ENCODE measurements at regions not wholly inside any gene's neighbourhood (a gene's known extent, or its start where the extent isn't known, plus 50 kb on each side); places are given as distances from the start of the nearest gene placed in this dataset.

GRCh38 chrX:98350940-98351339, 1467.2 kb downstream of the RPA4 start:
- no peak overlapping the region for H3K4me3 ChIP-seq (ENCODE audit: insufficient read depth, low read depth, low read length)
- ATAC-seq (ENCODE audit: low read depth): no peak
- TF ChIP-seq MAZ (IDR thresholded peaks at IDR 0.05; ENCODE audit: borderline replicate concordance, low read depth, low read length) (no peak), MAFK (IDR thresholded peaks at IDR 0.05; ENCODE audit: low read depth, low read length) (no peak), NFE2L2 (IDR thresholded peaks at IDR 0.05; ENCODE audit: low read depth, low read length) (no peak), SMC3 (IDR thresholded peaks at IDR 0.05; ENCODE audit: low read depth, low read length) (no peak), MXI1 (IDR thresholded peaks at IDR 0.05; ENCODE audit: borderline replicate concordance, low read depth, low read length) (no peak), RCOR1 (IDR thresholded peaks at IDR 0.05; ENCODE audit: insufficient replicate concordance, low read length) (no peak), ELK1 (IDR thresholded peaks at IDR 0.05; ENCODE audit: borderline replicate concordance, low read depth, low read length) (no peak), RFX5 (IDR thresholded peaks at IDR 0.05; ENCODE audit: low read depth, low read length) (no peak), USF2 (IDR thresholded peaks at IDR 0.05; ENCODE audit: low read depth, low read length) (no peak), CEBPB (IDR thresholded peaks at IDR 0.05; ENCODE audit: low read depth, low read length) (no peak), CTCF (conservative IDR thresholded peaks at IDR 0.05; ENCODE audit: low read depth, low read length) (no peak), POLR2A (IDR thresholded peaks at IDR 0.05; ENCODE audit: low read depth, low read length) (no peak)
- H2AK9ac ChIP-seq (replicated peaks; ENCODE audit: low read depth, low read length, poor library complexity): no peak overlapping the region
- H3K9ac ChIP-seq (ENCODE audit: low read depth, low read length): no peak overlapping the region
- no peaks in the 10 kb centered on the region for H3K9me1 ChIP-seq (ENCODE audit: insufficient read depth, low read length)
- dilution Hi-C loops (cut with HindIII; ENCODE audit: low sequenced_read_pairs, unreplicated experiment) (no loop called here), in situ Hi-C loops (cut with MboI; ENCODE audit: low sequenced_read_pairs) (loop anchor here (25.0 kb wide), 1 partner anchor 111 kb away; no protein-coding TSS in a partner anchor), intact Hi-C loops (cut with micrococcal nuclease) (no loop called here)
- H3K4me1 ChIP-seq (ENCODE audit: control insufficient read depth, insufficient read depth, low read length): no peaks in the 10 kb centered on the region
- no peak overlapping the region for H3K18ac ChIP-seq (ENCODE audit: low read depth, low read length)
- ChIA-PET POLR2A (ENCODE audit: unreplicated experiment) (no interaction called here), CTCF (no interaction called here)
- H2AK5ac ChIP-seq (ENCODE audit: low read depth, low read length): no peak overlapping the region
- no peak overlapping the region for H2BK5ac ChIP-seq (ENCODE audit: low read depth, low read length, poor library complexity, severe bottlenecking)
- H3K9me3 ChIP-seq (ENCODE audit: control insufficient read depth, insufficient read depth, low read length): no peaks in the 10 kb centered on the region
- H2BK20ac ChIP-seq (ENCODE audit: low read depth, low read length): no peak overlapping the region
- H2AFZ ChIP-seq (replicated peaks; ENCODE audit: low read length, poor library complexity): no peak overlapping the region
- H3K27me3 ChIP-seq (ENCODE audit: control insufficient read depth, insufficient read depth, low read length): no peaks in the 10 kb centered on the region
- H4K8ac ChIP-seq (ENCODE audit: low read depth in 2 of 2, low read length in 2 of 2): no peak overlapping the region
- H2BK15ac ChIP-seq (ENCODE audit: low read depth, low read length): no peak overlapping the region
- H3K4ac ChIP-seq (ENCODE audit: low read depth, low read length): no peak overlapping the region
- no peak overlapping the region for H3K56ac ChIP-seq (ENCODE audit: extremely low read depth, insufficient read depth, low read length)
- H3K36me3 ChIP-seq (ENCODE audit: control insufficient read depth, insufficient read depth, low read length): no peaks in the 10 kb centered on the region
- no peak overlapping the region for H2BK120ac ChIP-seq (ENCODE audit: low read depth, low read length)
- no peak overlapping the region for H4K5ac ChIP-seq (ENCODE audit: low read depth, low read length)
- H4K20me1 ChIP-seq (ENCODE audit: insufficient read depth, low read length): no peaks in the 10 kb centered on the region
- H3K79me1 ChIP-seq (ENCODE audit: low read depth in 1 of 2, low read length in 2 of 2): no peaks in the 10 kb centered on the region
- BruUV-seq (replicated peaks): no TSS peak
- H3K14ac ChIP-seq (replicated peaks; ENCODE audit: low read depth, low read length): no peak overlapping the region
- no peak overlapping the region for H4K91ac ChIP-seq (ENCODE audit: insufficient read depth, low read depth, low read length)
- H3K4me2 ChIP-seq (ENCODE audit: low read depth, low read length): no peak overlapping the region
- H3K27ac ChIP-seq (ENCODE audit: insufficient read depth, low read length): no peak overlapping the region
- DNase-seq: no peak
- no peak overlapping the region for H3K23ac ChIP-seq (ENCODE audit: low read depth, low read length)
